ENCODE measurements at regions not wholly inside any gene's neighbourhood (a gene's known extent, or its start where the extent isn't known, plus 50 kb on each side); places are given as distances from the start of the nearest gene placed in this dataset.
A peak's percentile ranks its signal among the peaks of the same experiment; 100 is the strongest.
"Not testable (repeated sequence)": the region's sequence is repeated elsewhere in the genome, so short reads cannot be mapped to it uniquely, and the experiment has no call there.

DNA sequence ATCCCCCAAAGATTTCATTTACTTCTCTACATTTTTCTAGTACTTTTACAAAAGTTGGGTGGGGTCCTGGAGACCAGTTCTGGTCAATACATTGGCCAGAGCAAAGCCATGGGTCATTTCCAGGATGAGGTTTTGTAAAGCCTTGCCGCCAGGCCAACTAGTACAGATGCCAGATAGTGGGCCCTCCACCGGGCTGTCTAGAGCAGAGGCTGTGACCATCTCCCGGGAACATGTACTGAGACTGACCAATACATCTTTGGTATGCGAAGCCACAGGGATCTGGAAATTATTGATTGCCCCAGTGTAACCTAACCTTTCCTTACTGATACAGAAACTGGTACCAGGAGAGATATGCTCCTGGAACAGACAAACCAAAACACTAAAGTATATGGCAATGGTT, 599.2 kb downstream of the ADCYAP1 start:
- in situ Hi-C loops (cut with MboI; ENCODE audit: low sequenced_read_pairs): no loop called here
- no peaks in the 10 kb centered on the region for H3K27me3 ChIP-seq (ENCODE audit: low read depth)

GRCh38 chr18:1505856-1506255, 601.2 kb downstream of the ADCYAP1 start:
- peaks cover 6% of the 10 kb centered on the region; the same call in 1 of the 2 replicates for H3K4me1 ChIP-seq
- H3K4me3 ChIP-seq: no peak overlapping the region
- no peaks in the 10 kb centered on the region for H3K36me3 ChIP-seq (replicated peaks)
- H3K9me3 ChIP-seq: no peaks in the 10 kb centered on the region
- in situ Hi-C loops (cut with MboI; ENCODE audit: low sequenced_read_pairs): no loop called here
- H3K27me3 ChIP-seq (ENCODE audit: low read depth): no peaks in the 10 kb centered on the region
- peak; percentile 39 to 60 for DNase-seq (ENCODE audit: low spot score in 2 of 2)

More for the DNA sequence above, 599.2 kb downstream of the ADCYAP1 start:
- DNase-seq (ENCODE audit: low spot score in 2 of 2): no peak
- Histone ChIP-seq H3K4me3 (no peak overlapping the region), H3K9me3 (no peaks in the 10 kb centered on the region), H3K4me1 (peaks cover 6% of the 10 kb centered on the region; the same call in 1 of the 2 replicates), H3K36me3 (replicated peaks) (no peaks in the 10 kb centered on the region)

DNA sequence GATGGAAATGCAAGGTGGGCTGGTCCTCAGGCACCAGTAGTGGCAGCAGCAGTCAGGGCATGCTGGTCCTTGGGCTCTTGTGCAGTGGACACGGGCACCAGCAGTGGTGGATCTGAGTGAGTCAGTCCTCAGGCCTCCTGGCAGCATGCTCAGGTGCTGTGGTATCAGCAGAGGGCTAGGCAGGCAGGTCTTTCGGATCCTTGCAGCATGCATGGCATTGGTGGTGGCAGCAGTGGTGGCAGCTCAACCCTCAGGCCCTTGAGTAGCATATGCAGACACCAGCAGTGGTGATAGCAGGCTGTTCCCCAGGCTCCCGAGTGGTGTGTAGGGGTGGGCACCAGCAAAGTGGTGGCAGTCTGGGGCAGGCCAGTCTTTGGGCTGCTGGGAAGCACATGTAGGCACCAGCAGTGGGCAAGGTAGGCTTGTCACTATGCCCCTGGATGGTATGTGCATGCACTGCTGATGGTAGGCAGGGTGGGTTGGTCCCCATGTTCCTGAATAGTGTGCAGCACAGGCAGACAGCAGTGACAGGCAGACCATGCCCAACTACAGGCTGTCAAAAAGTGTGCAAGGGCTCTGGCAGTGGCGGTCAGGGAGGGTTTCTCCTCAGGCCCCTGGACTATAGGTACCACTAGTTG, 606.0 kb downstream of the ADCYAP1 start:
- Histone ChIP-seq H3K9me3 (no peaks in the 10 kb centered on the region), H3K36me3 (replicated peaks) (no peaks in the 10 kb centered on the region), H3K4me3 (no peak overlapping the region), H3K27me3 (ENCODE audit: low read depth) (peaks cover 3% of the 10 kb centered on the region; the same call in 1 of the 2 replicates), H3K4me1 (peaks cover 6% of the 10 kb centered on the region; the same call in 1 of the 2 replicates)
- in situ Hi-C loops (cut with MboI; ENCODE audit: low sequenced_read_pairs): no loop called here
- DNase-seq (ENCODE audit: low spot score in 2 of 2): no peak

DNA sequence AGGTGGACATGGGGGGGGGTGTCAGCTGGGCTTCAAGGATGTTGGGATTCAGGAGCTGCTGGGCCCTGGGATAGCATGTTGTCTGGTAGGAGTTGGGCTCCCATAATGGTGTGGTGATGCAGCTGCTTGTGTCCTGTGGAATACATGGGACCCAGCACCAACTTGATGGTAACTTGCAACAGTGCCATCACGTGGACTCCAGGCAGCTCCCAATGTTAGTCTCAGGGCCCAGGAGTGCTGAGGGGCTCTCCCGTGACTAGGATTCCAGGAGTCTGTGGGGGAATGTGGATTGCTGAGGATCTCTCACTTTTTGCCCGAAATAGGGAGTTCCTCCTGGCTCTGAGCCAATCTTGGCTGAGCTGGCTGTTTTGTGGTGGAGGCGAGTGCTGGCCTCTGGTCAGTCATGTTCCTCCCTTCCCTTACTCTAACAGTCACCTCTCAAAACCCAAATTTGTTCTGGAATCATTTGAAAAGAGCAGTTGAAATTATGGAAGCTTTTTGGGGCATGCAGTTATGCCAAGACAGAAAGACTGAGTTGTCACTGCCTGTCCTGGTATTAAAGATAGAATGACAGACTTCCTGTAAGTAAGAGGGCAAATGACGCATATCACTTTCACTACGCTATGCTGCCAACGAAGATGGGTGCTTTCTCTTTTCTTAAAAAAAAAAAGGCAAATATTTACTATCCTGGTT, 607.1 kb downstream of the ADCYAP1 start:
- H3K4me1 ChIP-seq: no peaks in the 10 kb centered on the region
- no peak overlapping the region for H3K4me3 ChIP-seq
- peaks cover 3% of the 10 kb centered on the region; the same call in 1 of the 2 replicates for H3K27me3 ChIP-seq (ENCODE audit: low read depth)
- no peaks in the 10 kb centered on the region for H3K36me3 ChIP-seq (replicated peaks)
- H3K9me3 ChIP-seq: no peaks in the 10 kb centered on the region
- DNase-seq (ENCODE audit: low spot score in 2 of 2): no peak
- in situ Hi-C loops (cut with MboI; ENCODE audit: low sequenced_read_pairs): no loop called here

GRCh38 chr18:1513519-1513918, 608.8 kb downstream of the ADCYAP1 start:
- in situ Hi-C loops (cut with MboI; ENCODE audit: low sequenced_read_pairs): no loop called here
- H3K27me3 ChIP-seq (ENCODE audit: low read depth): peaks cover 3% of the 10 kb centered on the region; the same call in 1 of the 2 replicates
- no peak for DNase-seq (ENCODE audit: low spot score in 2 of 2)
- H3K4me1 ChIP-seq: no peaks in the 10 kb centered on the region
- H3K9me3 ChIP-seq: no peaks in the 10 kb centered on the region
- no peak overlapping the region for H3K4me3 ChIP-seq
- no peaks in the 10 kb centered on the region for H3K36me3 ChIP-seq (replicated peaks)

GRCh38 chr18:1521588-1522248, 617.0 kb downstream of the ADCYAP1 start:
- DNase-seq (ENCODE audit: low spot score in 2 of 2); in situ Hi-C loops (cut with MboI; ENCODE audit: low sequenced_read_pairs); H3K36me3 ChIP-seq (replicated peaks); H3K27me3 ChIP-seq (ENCODE audit: low read depth); H3K4me3 ChIP-seq; H3K9me3 ChIP-seq: not testable (repeated sequence)
- H3K4me1 ChIP-seq: peaks cover 14% of the 10 kb centered on the region

GRCh38 chr18:1522249-1522615, 617.6 kb downstream of the ADCYAP1 start:
- no peak for DNase-seq (ENCODE audit: low spot score in 2 of 2)
- no peaks in the 10 kb centered on the region for H3K9me3 ChIP-seq
- in situ Hi-C loops (cut with MboI; ENCODE audit: low sequenced_read_pairs): no loop called here
- no peaks in the 10 kb centered on the region for H3K36me3 ChIP-seq (replicated peaks)
- H3K27me3 ChIP-seq (ENCODE audit: low read depth): no peaks in the 10 kb centered on the region
- H3K4me1 ChIP-seq: peaks cover 14% of the 10 kb centered on the region
- no peak overlapping the region for H3K4me3 ChIP-seq

GRCh38 chr18:1526991-1527390, 622.3 kb downstream of the ADCYAP1 start:
- H3K9me3 ChIP-seq: no peaks in the 10 kb centered on the region
- H3K36me3 ChIP-seq (replicated peaks): no peaks in the 10 kb centered on the region
- peaks cover 24% of the 10 kb centered on the region for H3K4me1 ChIP-seq
- no peak for DNase-seq (ENCODE audit: low spot score in 2 of 2)
- in situ Hi-C loops (cut with MboI; ENCODE audit: low sequenced_read_pairs): no loop called here
- H3K4me3 ChIP-seq: no peak overlapping the region
- no peaks in the 10 kb centered on the region for H3K27me3 ChIP-seq (ENCODE audit: low read depth)

- in situ Hi-C loops (cut with MboI; ENCODE audit: low sequenced_read_pairs): no loop called here
- DNase-seq (ENCODE audit: low spot score in 2 of 2): no peak
- no peaks in the 10 kb centered on the region for H3K9me3 ChIP-seq
- no peaks in the 10 kb centered on the region for H3K27me3 ChIP-seq (ENCODE audit: low read depth)
- H3K36me3 ChIP-seq (replicated peaks): no peaks in the 10 kb centered on the region
- H3K4me3 ChIP-seq: no peak overlapping the region
- peaks cover 26% of the 10 kb centered on the region for H3K4me1 ChIP-seq
Observed at GRCh38 chr18:1527805-1528204, 623.1 kb downstream of the ADCYAP1 start.

DNA sequence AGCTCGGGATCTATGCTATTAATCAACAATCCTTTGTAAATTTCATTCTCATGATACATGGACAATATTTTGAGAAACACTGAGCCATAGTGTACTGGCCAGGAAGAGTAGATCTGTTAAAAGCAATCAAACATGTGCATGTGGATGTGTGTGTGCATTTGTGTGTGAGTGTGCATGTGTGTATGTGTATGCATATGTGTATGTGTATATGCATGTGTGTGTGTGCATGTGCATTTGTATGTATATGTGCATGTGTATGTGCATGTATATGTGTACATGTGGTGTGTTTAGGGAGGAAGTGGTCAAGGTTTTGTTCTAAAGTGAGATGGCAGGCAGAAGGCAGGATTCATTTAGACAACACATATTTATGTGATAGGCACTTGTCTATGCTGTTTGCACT, 623.8 kb downstream of the ADCYAP1 start:
- Histone ChIP-seq H3K4me1 (peaks cover 20% of the 10 kb centered on the region), H3K36me3 (replicated peaks) (no peaks in the 10 kb centered on the region), H3K9me3 (no peaks in the 10 kb centered on the region), H3K4me3 (no peak overlapping the region), H3K27me3 (ENCODE audit: low read depth) (no peaks in the 10 kb centered on the region)
- in situ Hi-C loops (cut with MboI; ENCODE audit: low sequenced_read_pairs): no loop called here
- DNase-seq (ENCODE audit: low spot score in 2 of 2): no peak

- no peaks in the 10 kb centered on the region for H3K9me3 ChIP-seq
- H3K4me3 ChIP-seq: no peak overlapping the region
- in situ Hi-C loops (cut with MboI; ENCODE audit: low sequenced_read_pairs): no loop called here
- peaks cover 20% of the 10 kb centered on the region for H3K4me1 ChIP-seq
- DNase-seq (ENCODE audit: low spot score in 2 of 2): no peak
- H3K36me3 ChIP-seq (replicated peaks): no peaks in the 10 kb centered on the region
- H3K27me3 ChIP-seq (ENCODE audit: low read depth): no peaks in the 10 kb centered on the region
Observed at GRCh38 chr18:1528964-1529509, 624.4 kb downstream of the ADCYAP1 start.

GRCh38 chr18:1530650-1531049, 626.0 kb downstream of the ADCYAP1 start:
- DNase-seq (ENCODE audit: low spot score in 2 of 2): no peak
- Histone ChIP-seq H3K27me3 (ENCODE audit: low read depth) (no peaks in the 10 kb centered on the region), H3K36me3 (replicated peaks) (no peaks in the 10 kb centered on the region), H3K4me3 (no peak overlapping the region), H3K9me3 (no peaks in the 10 kb centered on the region), H3K4me1 (peaks cover 20% of the 10 kb centered on the region)
- in situ Hi-C loops (cut with MboI; ENCODE audit: low sequenced_read_pairs): no loop called here

DNA sequence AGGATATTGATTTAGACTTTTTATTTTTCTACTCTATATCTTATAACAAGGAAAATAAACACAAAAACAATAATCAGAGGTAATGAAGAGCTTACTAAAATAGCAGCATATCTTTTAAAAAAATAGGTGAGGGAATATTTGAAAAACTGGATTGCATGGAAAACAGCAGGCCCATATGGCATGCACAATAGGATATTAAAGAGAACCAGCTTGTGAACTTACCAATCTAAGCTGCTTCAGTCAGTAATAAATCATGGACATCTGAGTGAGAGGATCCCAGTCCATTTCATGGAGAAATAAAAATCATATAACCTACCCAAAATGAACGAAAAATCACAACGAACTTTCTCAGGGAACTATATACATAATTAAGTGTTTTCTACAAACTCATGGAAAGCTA, 634.6 kb downstream of the ADCYAP1 start:
- Histone ChIP-seq H3K36me3 (replicated peaks) (no peaks in the 10 kb centered on the region), H3K9me3 (no peaks in the 10 kb centered on the region), H3K27me3 (ENCODE audit: low read depth) (no peaks in the 10 kb centered on the region), H3K4me3 (no peak overlapping the region), H3K4me1 (no peaks in the 10 kb centered on the region)
- DNase-seq (ENCODE audit: low spot score in 2 of 2): no peak
- in situ Hi-C loops (cut with MboI; ENCODE audit: low sequenced_read_pairs): no loop called here

DNA sequence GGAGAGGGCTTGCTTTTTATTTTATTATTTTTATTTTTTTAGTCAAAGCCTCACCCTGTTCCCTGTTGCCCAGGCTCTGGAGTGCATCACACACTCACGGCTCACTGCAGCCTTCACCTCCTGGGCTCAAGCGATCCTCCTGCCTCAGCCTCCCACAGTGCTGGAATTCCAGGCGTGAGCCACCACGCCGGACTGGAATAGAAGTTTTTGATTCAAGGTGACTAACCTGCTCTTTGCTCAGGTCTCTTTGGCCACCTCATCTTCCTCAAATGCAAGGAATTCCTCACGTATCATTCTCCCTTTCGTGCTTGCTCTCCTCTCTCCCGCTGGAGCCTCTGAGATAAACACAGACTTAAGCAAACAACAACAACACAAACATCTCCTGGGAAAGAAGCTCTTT, 636.8 kb downstream of the ADCYAP1 start:
- H3K4me3 ChIP-seq: no peak overlapping the region
- in situ Hi-C loops (cut with MboI; ENCODE audit: low sequenced_read_pairs): no loop called here
- H3K9me3 ChIP-seq: no peaks in the 10 kb centered on the region
- no peaks in the 10 kb centered on the region for H3K36me3 ChIP-seq (replicated peaks)
- no peaks in the 10 kb centered on the region for H3K27me3 ChIP-seq (ENCODE audit: low read depth)
- no peaks in the 10 kb centered on the region for H3K4me1 ChIP-seq
- no peak for DNase-seq (ENCODE audit: low spot score in 2 of 2)

Measured in HAP-1 (cell line).